ENCODE measurements at regions not wholly inside any gene's neighbourhood (a gene's known extent, or its start where the extent isn't known, plus 50 kb on each side); places are given as distances from the start of the nearest gene placed in this dataset.

DNA sequence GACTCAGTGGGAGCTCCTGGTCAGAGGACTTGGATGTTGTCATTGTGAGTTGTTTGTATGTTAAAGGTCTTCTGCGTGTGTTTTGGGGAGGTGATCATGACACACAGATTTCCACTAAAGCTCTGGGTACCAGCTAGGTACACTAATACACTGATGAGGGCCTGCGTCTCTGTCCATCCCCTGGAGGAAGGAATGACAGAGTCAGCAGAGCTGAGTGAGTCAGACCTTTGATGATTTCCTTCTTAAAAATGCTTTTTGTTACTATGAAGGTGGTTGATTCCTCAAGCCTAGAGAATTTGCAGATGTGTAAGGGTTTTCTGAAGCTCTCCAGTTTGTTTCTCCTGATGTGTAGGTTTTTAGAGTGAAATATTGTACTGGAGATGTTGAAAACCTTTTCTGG, 424.1 kb upstream of the TPM1 start:
- Histone ChIP-seq H3K79me2 (ENCODE audit: control insufficient read depth, insufficient read depth, low read length) (no peaks in the 10 kb centered on the region), H4K20me1 (ENCODE audit: control insufficient read depth, extremely low read depth, insufficient read depth, low read length) (no peaks in the 10 kb centered on the region), H3K9ac (ENCODE audit: control insufficient read depth, extremely low read depth, insufficient read depth, low read length) (no peak overlapping the region), H2AFZ (ENCODE audit: control insufficient read depth, low read length) (no peak overlapping the region), H3K4me3 (ENCODE audit: control insufficient read depth in 2 of 3, extremely low read depth in 1 of 3, insufficient read depth in 2 of 3, low read depth in 1 of 3, low read length in 3 of 3) (no peak overlapping the region), H3K9me3 (ENCODE audit: control insufficient read depth, low read depth, low read length) (no peaks in the 10 kb centered on the region), H3K36me3 (ENCODE audit: control insufficient read depth in 2 of 2, extremely low read depth in 1 of 2, insufficient read depth in 2 of 2, low read length in 2 of 2) (no peaks in the 10 kb centered on the region), H3K27ac (ENCODE audit: control insufficient read depth, insufficient read depth, low read length) (peak overlapping the region; percentile 37), H3K9me1 (ENCODE audit: control insufficient read depth, extremely low read depth, insufficient read depth, low read length) (peaks cover 2% of the 10 kb centered on the region), H3K4me1 (ENCODE audit: control insufficient read depth, extremely low read depth, insufficient read depth, low read length) (peaks cover 18% of the 10 kb centered on the region), H3K4me2 (ENCODE audit: control insufficient read depth, extremely low read depth, insufficient read depth, low read depth, low read length) (no peak overlapping the region), H3K27me3 (ENCODE audit: control insufficient read depth, extremely low read depth, insufficient read depth, low read length) (no peaks in the 10 kb centered on the region)
- FAIRE-seq (peak; percentile 98), DNase-seq (ENCODE audit: low read depth, low spot score) (peak; percentile 60)
- no peak for TF ChIP-seq EZH2 (IDR thresholded peaks at IDR 0.05; ENCODE audit: low read length)
- TF ChIP-seq, protein P1, sequence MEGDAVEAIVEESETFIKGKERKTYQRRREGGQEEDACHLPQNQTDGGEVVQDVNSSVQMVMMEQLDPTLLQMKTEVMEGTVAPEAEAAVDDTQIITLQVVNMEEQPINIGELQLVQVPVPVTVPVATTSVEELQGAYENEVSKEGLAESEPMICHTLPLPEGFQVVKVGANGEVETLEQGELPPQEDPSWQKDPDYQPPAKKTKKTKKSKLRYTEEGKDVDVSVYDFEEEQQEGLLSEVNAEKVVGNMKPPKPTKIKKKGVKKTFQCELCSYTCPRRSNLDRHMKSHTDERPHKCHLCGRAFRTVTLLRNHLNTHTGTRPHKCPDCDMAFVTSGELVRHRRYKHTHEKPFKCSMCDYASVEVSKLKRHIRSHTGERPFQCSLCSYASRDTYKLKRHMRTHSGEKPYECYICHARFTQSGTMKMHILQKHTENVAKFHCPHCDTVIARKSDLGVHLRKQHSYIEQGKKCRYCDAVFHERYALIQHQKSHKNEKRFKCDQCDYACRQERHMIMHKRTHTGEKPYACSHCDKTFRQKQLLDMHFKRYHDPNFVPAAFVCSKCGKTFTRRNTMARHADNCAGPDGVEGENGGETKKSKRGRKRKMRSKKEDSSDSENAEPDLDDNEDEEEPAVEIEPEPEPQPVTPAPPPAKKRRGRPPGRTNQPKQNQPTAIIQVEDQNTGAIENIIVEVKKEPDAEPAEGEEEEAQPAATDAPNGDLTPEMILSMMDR (optimal IDR thresholded peaks at IDR 0.05 in 1 of 3, IDR thresholded peaks at IDR 0.05 in 1 of 3, conservative IDR thresholded peaks at IDR 0.05 in 1 of 3; ENCODE audit: extremely low read depth in 1 of 3, insufficient read depth in 2 of 3, low read length in 3 of 3) = peak; percentile 31 to 46 (median 43)
- dilution Hi-C loops (cut with MboI; ENCODE audit: extremely low pct_ligation_motif_present, low sequenced_read_pairs) = no loop called here

DNA sequence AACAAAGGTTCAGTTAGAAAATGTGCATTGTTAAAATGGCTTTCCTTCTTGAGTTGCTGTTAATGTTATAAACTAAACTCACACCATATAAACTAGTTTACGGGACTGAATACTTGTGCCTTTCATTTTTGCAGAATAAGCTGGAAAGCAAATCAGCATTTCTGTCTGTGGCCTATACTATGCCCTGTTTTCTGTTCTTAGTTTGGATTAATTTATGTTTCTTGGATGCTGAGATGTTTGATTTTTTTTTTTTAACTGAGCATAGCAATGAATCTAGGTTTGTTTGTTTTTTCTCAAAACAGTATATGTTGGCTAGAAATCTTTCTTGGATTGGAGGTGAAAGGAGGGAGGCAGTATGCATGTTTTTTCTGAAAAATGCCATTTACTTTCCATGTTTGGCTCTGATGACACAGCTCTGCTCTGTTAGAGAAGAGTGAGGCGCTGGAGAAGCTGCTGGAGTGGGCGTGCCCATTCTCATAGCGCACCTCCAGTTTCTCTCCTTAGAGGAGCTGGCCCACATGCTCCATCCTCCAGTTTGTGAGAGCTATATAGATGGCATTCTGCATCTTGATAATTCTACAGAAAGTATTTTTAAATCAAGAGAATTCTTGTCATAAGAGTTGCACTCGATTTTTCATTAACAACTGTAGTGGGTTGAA, 423.6 kb upstream of the TPM1 start:
- FAIRE-seq (no peak), DNase-seq (ENCODE audit: low read depth, low spot score) (no peak)
- TF ChIP-seq, protein P1 (optimal IDR thresholded peaks at IDR 0.05 in 1 of 3, IDR thresholded peaks at IDR 0.05 in 1 of 3, conservative IDR thresholded peaks at IDR 0.05 in 1 of 3; ENCODE audit: extremely low read depth in 1 of 3, insufficient read depth in 2 of 3, low read length in 3 of 3) = no peak
- TF ChIP-seq EZH2 (IDR thresholded peaks at IDR 0.05; ENCODE audit: low read length) = no peak
- H3K4me1 ChIP-seq (ENCODE audit: control insufficient read depth, extremely low read depth, insufficient read depth, low read length) = peaks cover 18% of the 10 kb centered on the region
- H3K9me3 ChIP-seq (ENCODE audit: control insufficient read depth, low read depth, low read length) = no peaks in the 10 kb centered on the region
- no peak overlapping the region for H3K9ac ChIP-seq (ENCODE audit: control insufficient read depth, extremely low read depth, insufficient read depth, low read length)
- no peak overlapping the region for H3K27ac ChIP-seq (ENCODE audit: control insufficient read depth, insufficient read depth, low read length)
- H3K4me2 ChIP-seq (ENCODE audit: control insufficient read depth, extremely low read depth, insufficient read depth, low read depth, low read length) = no peak overlapping the region
- H3K9me1 ChIP-seq (ENCODE audit: control insufficient read depth, extremely low read depth, insufficient read depth, low read length) = peaks cover 2% of the 10 kb centered on the region
- H3K36me3 ChIP-seq (ENCODE audit: control insufficient read depth in 2 of 2, extremely low read depth in 1 of 2, insufficient read depth in 2 of 2, low read length in 2 of 2) = no peaks in the 10 kb centered on the region
- no peaks in the 10 kb centered on the region for H3K79me2 ChIP-seq (ENCODE audit: control insufficient read depth, insufficient read depth, low read length)
- no peak overlapping the region for H3K4me3 ChIP-seq (ENCODE audit: control insufficient read depth in 2 of 3, extremely low read depth in 1 of 3, insufficient read depth in 2 of 3, low read depth in 1 of 3, low read length in 3 of 3)
- dilution Hi-C loops (cut with MboI; ENCODE audit: extremely low pct_ligation_motif_present, low sequenced_read_pairs) = no loop called here
- H4K20me1 ChIP-seq (ENCODE audit: control insufficient read depth, extremely low read depth, insufficient read depth, low read length) = no peaks in the 10 kb centered on the region
- H3K27me3 ChIP-seq (ENCODE audit: control insufficient read depth, extremely low read depth, insufficient read depth, low read length) = no peaks in the 10 kb centered on the region
- no peak overlapping the region for H2AFZ ChIP-seq (ENCODE audit: control insufficient read depth, low read length)

Data from keratinocyte (primary cell).